ENCODE measurements at regions not wholly inside any gene's neighbourhood (a gene's known extent, or its start where the extent isn't known, plus 50 kb on each side); places are given as distances from the start of the nearest gene placed in this dataset.
"Not testable (repeated sequence)": the region's sequence is repeated elsewhere in the genome, so short reads cannot be mapped to it uniquely, and the experiment has no call there.

- H3K27ac ChIP-seq = no peak overlapping the region
- H3K4me3 ChIP-seq = no peak overlapping the region
- no peak for ATAC-seq
- no peak for TF ChIP-seq CTCF (IDR thresholded peaks at IDR 0.05)
- no peak for DNase-seq
- H3K27me3 ChIP-seq = peaks cover 14% of the 10 kb centered on the region
- H3K36me3 ChIP-seq = no peaks in the 10 kb centered on the region
- H3K4me1 ChIP-seq = no peaks in the 10 kb centered on the region
- no peaks in the 10 kb centered on the region for H3K9me3 ChIP-seq
- intact Hi-C loops (cut with DNase I) = no loop called here
Observed at GRCh38 chr2:45096996-45097395, 87.7 kb upstream of the SIX2 start.

- intact Hi-C loops (cut with DNase I); H3K9me3 ChIP-seq; H3K27ac ChIP-seq; DNase-seq; H3K36me3 ChIP-seq; H3K4me3 ChIP-seq; H3K4me1 ChIP-seq; ATAC-seq: not testable (repeated sequence)
- peaks cover 14% of the 10 kb centered on the region for H3K27me3 ChIP-seq
Observed at GRCh38 chr2:45096038-45096437, 86.8 kb upstream of the SIX2 start.

GRCh38 chr2:45093663-45094062, 84.4 kb upstream of the SIX2 start:
- intact Hi-C loops (cut with DNase I) = no loop called here
- H3K9me3 ChIP-seq = no peaks in the 10 kb centered on the region
- no peak overlapping the region for H3K4me3 ChIP-seq
- H3K36me3 ChIP-seq = no peaks in the 10 kb centered on the region
- TF ChIP-seq CTCF (IDR thresholded peaks at IDR 0.05) = no peak
- DNase-seq (no peak), ATAC-seq (no peak)
- H3K27me3 ChIP-seq = peaks cover 14% of the 10 kb centered on the region
- H3K4me1 ChIP-seq = no peaks in the 10 kb centered on the region
- no peak overlapping the region for H3K27ac ChIP-seq

GRCh38 chr2:45093181-45093580, 83.9 kb upstream of the SIX2 start:
- ATAC-seq (no peak), DNase-seq (no peak)
- Histone ChIP-seq H3K4me1 (no peaks in the 10 kb centered on the region), H3K9me3 (no peaks in the 10 kb centered on the region), H3K27me3 (peaks cover 14% of the 10 kb centered on the region), H3K27ac (no peak overlapping the region), H3K36me3 (no peaks in the 10 kb centered on the region), H3K4me3 (no peak overlapping the region)
- no peak for TF ChIP-seq CTCF (IDR thresholded peaks at IDR 0.05)
- intact Hi-C loops (cut with DNase I) = no loop called here

GRCh38 chr2:45089554-45090261, 80.5 kb upstream of the SIX2 start:
- DNase-seq = no peak
- H3K27ac ChIP-seq = no peak overlapping the region
- no peak for ATAC-seq
- H3K4me3 ChIP-seq = no peak overlapping the region
- intact Hi-C loops (cut with DNase I) = no loop called here
- no peak for TF ChIP-seq CTCF (IDR thresholded peaks at IDR 0.05)
- H3K9me3 ChIP-seq = no peaks in the 10 kb centered on the region
- no peaks in the 10 kb centered on the region for H3K4me1 ChIP-seq
- H3K27me3 ChIP-seq = no peaks in the 10 kb centered on the region
- H3K36me3 ChIP-seq = no peaks in the 10 kb centered on the region

- H3K4me1 ChIP-seq = no peaks in the 10 kb centered on the region
- no peak for TF ChIP-seq CTCF (IDR thresholded peaks at IDR 0.05)
- H3K27ac ChIP-seq = no peak overlapping the region
- intact Hi-C loops (cut with DNase I) = no loop called here
- H3K27me3 ChIP-seq = no peaks in the 10 kb centered on the region
- H3K4me3 ChIP-seq = no peak overlapping the region
- no peaks in the 10 kb centered on the region for H3K9me3 ChIP-seq
- no peaks in the 10 kb centered on the region for H3K36me3 ChIP-seq
- DNase-seq (no peak), ATAC-seq (no peak)
Observed at GRCh38 chr2:45085487-45085886, 76.2 kb upstream of the SIX2 start.

Data from upper lobe of right lung (tissue), 1 donor.